ENCODE measurements at regions not wholly inside any gene's neighbourhood (a gene's known extent, or its start where the extent isn't known, plus 50 kb on each side); places are given as distances from the start of the nearest gene placed in this dataset.
"Not testable (repeated sequence)": the region's sequence is repeated elsewhere in the genome, so short reads cannot be mapped to it uniquely, and the experiment has no call there.

DNA sequence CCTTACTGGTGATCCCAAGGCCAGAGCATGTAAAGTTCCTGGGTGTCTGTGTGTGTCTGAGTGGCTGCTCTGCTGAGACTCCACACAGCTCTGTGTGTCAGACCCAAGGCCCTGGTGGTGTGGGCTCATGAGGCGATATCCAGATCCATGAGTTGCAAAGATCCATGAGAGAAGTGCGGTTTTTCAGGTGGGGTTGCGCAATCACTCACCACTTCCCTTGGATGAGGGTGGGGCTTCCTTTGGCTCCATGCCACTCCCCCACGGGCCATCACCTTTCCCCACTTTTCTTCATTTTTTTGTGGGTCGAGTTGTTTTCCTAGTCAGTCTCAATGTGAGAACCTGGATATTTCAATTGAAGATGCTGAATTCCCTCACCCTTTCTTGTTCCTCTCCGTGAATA, 179.2 kb downstream of the PCDH11X start:
- not testable (repeated sequence) for TF ChIP-seq CTCF (IDR thresholded peaks at IDR 0.05); FOXM1 (IDR thresholded peaks at IDR 0.05; ENCODE audit: low read depth); RAD21 (IDR thresholded peaks at IDR 0.05; ENCODE audit: low read length); TEAD4 (IDR thresholded peaks at IDR 0.05; ENCODE audit: borderline replicate concordance, insufficient read depth); SMC3 (IDR thresholded peaks at IDR 0.05; ENCODE audit: low read depth, low read length); NFIC (IDR thresholded peaks at IDR 0.05; ENCODE audit: borderline replicate concordance); JUND (IDR thresholded peaks at IDR 0.05)
